Left lung (tissue), 4 donors: ENCODE measurements at regions not wholly inside any gene's neighbourhood (a gene's known extent, or its start where the extent isn't known, plus 50 kb on each side); places are given as distances from the start of the nearest gene placed in this dataset.

Experiments used
- ATAC-seq: fragments of 200-7000 bp; cut with Tn5 transposase; one replicate; pipeline ENCODE4 v1.9.1; 2020; ENCODE audit warnings: moderate library complexity
- DNase-seq, 4 donors: peaks; one replicate each; pipeline ENCODE4 v3.0.0-alpha.2; 2013 to 2020
- H3K27ac ChIP-seq, 2 donors: fragments of 200-600 bp; sonication (generic) in 1 of 2; one replicate each; pipeline versions ENCODE4 v1.5.0 to v1.8.0; 2020 to 2021
- H3K27me3 ChIP-seq, 2 donors: fragments of 200-600 bp; sonication (generic) in 1 of 2; one replicate each; pipeline versions ENCODE4 v1.5.0 to v1.8.0; 2020 to 2021
- H3K36me3 ChIP-seq, 2 donors: fragments of 200-600 bp; sonication (generic) in 1 of 2; one replicate each; pipeline versions ENCODE4 v1.5.0 to v1.8.0; 2020 to 2021
- H3K4me1 ChIP-seq, 2 donors: fragments of 200-600 bp; one replicate each; pipeline ENCODE4 v1.8.0; 2021
- H3K4me3 ChIP-seq, 2 donors: fragments of 200-600 bp; sonication (generic) in 1 of 2; one replicate each; pipeline versions ENCODE4 v1.5.0 to v1.8.0; 2020 to 2021; ENCODE audit warnings: mild to moderate bottlenecking in 1 of 2
- H3K9me3 ChIP-seq, 2 donors: fragments of 200-600 bp; sonication (generic) in 1 of 2; one replicate each; pipeline versions ENCODE4 v1.5.0 to v1.8.0; 2020 to 2021
- CTCF ChIP-seq, 2 donors: fragments of 200-600 bp; sonication (generic) in 1 of 2; IDR thresholded peaks; one replicate each; pipeline versions ENCODE4 v1.5.0 to v1.8.0; 2021; ENCODE audit warnings: antibody characterized with exemption in 2 of 2
- intact Hi-C, 2 donors: fragments of 100-400 bp; cut with DNase I; formaldehyde crosslinking; loops; one replicate each; pipeline versions ENCODE4 v1.11.2 to v1.14.2; 2022
- donor health status: DM: no; HTN: yes; CAD: no.
- donor health status: DM: no; HTN: no; CAD: no.

DNA sequence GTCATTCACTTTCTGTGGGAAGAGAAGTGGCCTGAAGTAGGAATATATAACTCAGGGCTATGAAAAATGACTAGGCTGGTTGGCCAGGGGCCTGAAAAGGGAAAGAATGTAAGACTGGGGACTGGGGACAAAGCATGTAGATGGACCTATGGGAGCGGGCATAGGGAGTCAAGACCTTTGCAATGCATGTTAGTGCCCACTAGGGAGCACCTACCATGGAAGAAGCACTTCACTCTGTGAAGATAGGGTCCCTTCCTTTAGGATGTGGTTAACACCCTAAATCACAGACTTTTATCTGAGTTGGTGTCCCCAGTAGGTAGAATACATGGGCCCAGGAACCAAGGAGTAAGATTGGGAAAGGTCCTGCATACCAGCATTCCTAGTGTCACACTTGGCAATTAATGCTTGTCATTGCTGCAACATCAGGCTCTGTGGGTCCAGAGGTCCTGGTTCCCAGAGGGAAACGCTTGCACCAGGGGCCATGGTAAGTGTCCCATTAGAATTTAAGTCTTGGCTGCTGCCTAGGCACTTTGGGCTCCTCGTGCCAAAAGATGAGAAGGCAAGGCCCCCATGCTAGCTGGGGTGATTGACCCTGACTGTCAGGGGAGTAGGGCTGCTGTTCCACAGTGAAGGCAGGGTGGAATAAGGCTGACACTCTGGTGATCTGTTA is 79.6 kb downstream of the CRYGS start:
- Histone ChIP-seq H3K27me3 (no peaks in the 10 kb centered on the region), H3K4me3 (no peak overlapping the region), H3K9me3 (no peaks in the 10 kb centered on the region), H3K27ac (no peak overlapping the region), H3K36me3 (no peaks in the 10 kb centered on the region), H3K4me1 (no peaks in the 10 kb centered on the region)
- no peak for DNase-seq
- peak in 1 of 2 donors; percentile 12 for TF ChIP-seq CTCF (IDR thresholded peaks at IDR 0.05)
- intact Hi-C loops = no loop called here
- no peak for ATAC-seq

GRCh38 chr3:186461141-186461540 is 83.0 kb downstream of the CRYGS start:
- Histone ChIP-seq H3K9me3 (no peaks in the 10 kb centered on the region), H3K4me1 (no peaks in the 10 kb centered on the region), H3K27ac (no peak overlapping the region), H3K4me3 (no peak overlapping the region), H3K27me3 (no peaks in the 10 kb centered on the region), H3K36me3 (no peaks in the 10 kb centered on the region)
- intact Hi-C loops = no loop called here
- no peak for ATAC-seq
- no peak for DNase-seq
- no peak for TF ChIP-seq CTCF (IDR thresholded peaks at IDR 0.05)

- Histone ChIP-seq H3K27me3 (no peaks in the 10 kb centered on the region), H3K27ac (no peak overlapping the region), H3K9me3 (no peaks in the 10 kb centered on the region), H3K36me3 (no peaks in the 10 kb centered on the region), H3K4me1 (no peaks in the 10 kb centered on the region), H3K4me3 (no peak overlapping the region)
- no peak for TF ChIP-seq CTCF (IDR thresholded peaks at IDR 0.05)
- ATAC-seq = no peak
- intact Hi-C loops = no loop called here
- DNase-seq = no peak
Measured at GRCh38 chr3:186459108-186459467, 85.1 kb downstream of the CRYGS start.

GRCh38 chr3:186458306-186459107 is 85.7 kb downstream of the CRYGS start:
- no peak for TF ChIP-seq CTCF (IDR thresholded peaks at IDR 0.05)
- DNase-seq (no peak), ATAC-seq (no peak)
- H3K4me3 ChIP-seq = no peak overlapping the region
- no peaks in the 10 kb centered on the region for H3K36me3 ChIP-seq
- no peak overlapping the region for H3K27ac ChIP-seq
- no peaks in the 10 kb centered on the region for H3K9me3 ChIP-seq
- intact Hi-C loops = no loop called here
- no peaks in the 10 kb centered on the region for H3K4me1 ChIP-seq
- no peaks in the 10 kb centered on the region for H3K27me3 ChIP-seq

DNA sequence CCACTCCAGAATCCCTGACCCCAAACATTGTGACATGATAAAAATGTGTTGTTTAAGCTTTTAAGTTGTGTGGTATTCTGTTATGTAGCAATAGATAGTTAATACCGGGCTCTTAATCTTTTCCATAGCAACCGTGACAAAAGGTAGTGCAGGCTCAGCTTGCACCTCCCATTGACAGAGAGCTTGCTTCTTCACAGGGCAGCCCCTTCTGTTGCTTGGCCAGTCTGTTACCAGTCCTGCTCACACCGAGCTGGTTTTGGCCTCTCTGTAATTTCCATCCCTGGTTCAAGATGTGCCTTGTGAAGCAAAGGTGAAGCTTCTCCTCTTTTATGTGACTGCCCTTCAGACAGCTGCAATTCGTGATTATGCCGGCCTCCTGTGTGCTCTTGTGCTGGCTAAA is 86.9 kb downstream of the CRYGS start:
- no peak for DNase-seq
- H3K36me3 ChIP-seq = no peaks in the 10 kb centered on the region
- no peaks in the 10 kb centered on the region for H3K4me1 ChIP-seq
- no peaks in the 10 kb centered on the region for H3K9me3 ChIP-seq
- no peak for TF ChIP-seq CTCF (IDR thresholded peaks at IDR 0.05)
- ATAC-seq = no peak
- intact Hi-C loops = no loop called here
- no peak overlapping the region for H3K27ac ChIP-seq
- no peak overlapping the region for H3K4me3 ChIP-seq
- H3K27me3 ChIP-seq = no peaks in the 10 kb centered on the region
